IPS-NIHi7 (cell line): ENCODE measurements at regions not wholly inside any gene's neighbourhood (a gene's known extent, or its start where the extent isn't known, plus 50 kb on each side); places are given as distances from the start of the nearest gene placed in this dataset.

Experiments used
- DNase-seq: peaks from one replicate; pipeline ENCODE4 v3.0.0; 2012; ENCODE audit warnings: mixed read lengths; ENCODE audit errors: extremely low spot score

DNA sequence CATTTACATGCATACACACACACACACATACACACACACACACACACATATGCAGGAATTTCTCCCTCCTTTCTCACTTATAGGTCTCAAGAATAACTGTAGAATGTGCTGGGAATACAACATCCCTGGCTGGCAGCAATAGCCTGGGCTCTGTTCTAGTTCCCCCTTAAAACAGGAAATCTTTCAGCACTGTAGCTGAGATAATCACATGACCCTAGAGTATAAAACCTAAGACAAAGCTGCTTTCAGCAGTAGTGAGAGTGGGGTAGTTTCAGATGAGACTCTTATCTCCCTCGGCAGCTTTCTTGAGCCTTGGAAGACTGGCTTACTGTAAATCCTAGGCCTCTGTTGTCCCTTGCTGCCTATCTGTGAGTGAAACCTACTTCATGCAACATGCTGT is 137.4 kb upstream of the AKR1E2 start:
- DNase-seq, result no peak

- DNase-seq, result no peak
These were observed 137.8 kb upstream of the AKR1E2 start for GRCh38 chr10:4688168-4688567.

GRCh38 chr10:4687397-4687796 is 138.6 kb upstream of the AKR1E2 start:
- no peak for DNase-seq

GRCh38 chr10:4686644-4686996 is 139.4 kb upstream of the AKR1E2 start:
- no peak for DNase-seq

DNA sequence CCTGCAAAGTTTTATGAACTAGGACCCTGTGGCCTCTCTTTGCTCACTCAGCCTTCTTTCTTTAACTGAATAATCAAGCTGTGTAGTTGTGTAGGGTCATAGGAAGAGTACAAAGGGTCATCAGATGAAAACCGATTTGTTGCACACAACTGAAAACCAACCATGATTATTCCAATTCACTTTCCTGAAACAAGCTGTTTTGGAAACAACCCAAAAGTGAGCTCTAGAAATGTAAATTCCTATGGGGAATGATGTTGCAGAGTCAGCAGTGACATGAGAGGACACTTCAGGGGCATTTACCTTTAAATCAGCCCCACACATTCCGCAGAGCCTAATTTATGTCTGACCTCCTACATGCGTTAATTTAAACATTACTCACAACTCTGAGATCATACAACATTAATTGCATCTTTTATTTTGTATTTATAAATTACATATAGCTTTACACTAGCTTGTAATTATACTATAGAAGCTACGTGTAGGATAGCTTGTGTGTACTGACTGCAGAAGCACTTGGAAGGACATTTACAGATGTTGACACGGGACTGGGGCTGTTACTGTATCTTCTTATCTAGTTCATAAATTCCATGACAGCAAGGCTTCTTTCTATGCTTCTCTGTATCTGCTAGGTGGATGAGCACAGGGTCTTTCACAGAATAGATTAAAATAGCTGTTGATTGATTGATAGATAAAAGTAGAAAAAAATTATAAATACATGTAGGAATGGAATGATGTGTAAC is 139.9 kb upstream of the AKR1E2 start:
- DNase-seq, result no peak

- DNase-seq, result no peak
These were observed 140.5 kb upstream of the AKR1E2 start for GRCh38 chr10:4685491-4685890.

DNA sequence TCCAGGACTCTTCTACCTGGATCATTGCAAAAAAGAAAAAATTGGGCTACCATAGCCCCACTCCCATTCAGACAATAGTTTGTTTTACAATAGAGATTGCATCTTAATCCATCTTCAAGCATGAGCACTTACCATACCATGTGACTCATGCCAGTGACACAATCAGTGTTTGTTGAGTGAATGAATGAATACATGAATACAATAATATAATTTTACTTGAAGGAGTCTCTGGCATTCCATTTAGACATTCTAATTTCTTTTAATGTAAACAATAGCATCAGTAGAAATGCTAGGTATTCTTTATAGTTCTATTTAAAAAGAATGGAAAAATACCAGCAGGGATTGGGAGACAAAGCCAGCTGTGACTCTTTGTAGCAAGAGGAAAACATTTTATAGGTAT is 141.6 kb upstream of the AKR1E2 start:
- DNase-seq, result no peak

GRCh38 chr10:4683838-4684237 is 142.2 kb upstream of the AKR1E2 start:
- DNase-seq, result no peak

DNA sequence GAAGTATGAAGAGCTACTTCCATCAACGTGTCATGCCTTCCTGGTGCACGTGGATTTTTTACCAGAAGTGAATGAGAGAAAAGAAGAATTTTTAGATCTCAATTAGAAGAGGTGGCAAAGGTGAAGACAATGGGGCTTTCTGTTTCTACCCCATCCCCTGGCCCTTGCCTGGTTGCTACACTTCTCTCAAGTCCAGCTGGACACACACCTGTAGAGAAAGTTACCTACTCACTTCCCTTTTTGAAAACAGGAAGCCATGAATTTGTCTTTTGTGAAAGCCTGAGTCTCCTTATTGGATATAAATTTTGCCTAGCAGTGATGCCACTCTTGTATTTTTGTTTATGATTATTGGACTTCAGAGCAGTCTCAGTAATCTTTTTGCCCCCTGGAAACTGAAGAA is 142.9 kb upstream of the AKR1E2 start:
- no peak for DNase-seq

GRCh38 chr10:4678951-4679671 is 146.9 kb upstream of the AKR1E2 start:
- DNase-seq, result no peak

GRCh38 chr10:4678023-4678950 is 147.7 kb upstream of the AKR1E2 start:
- DNase-seq, result no peak

DNA sequence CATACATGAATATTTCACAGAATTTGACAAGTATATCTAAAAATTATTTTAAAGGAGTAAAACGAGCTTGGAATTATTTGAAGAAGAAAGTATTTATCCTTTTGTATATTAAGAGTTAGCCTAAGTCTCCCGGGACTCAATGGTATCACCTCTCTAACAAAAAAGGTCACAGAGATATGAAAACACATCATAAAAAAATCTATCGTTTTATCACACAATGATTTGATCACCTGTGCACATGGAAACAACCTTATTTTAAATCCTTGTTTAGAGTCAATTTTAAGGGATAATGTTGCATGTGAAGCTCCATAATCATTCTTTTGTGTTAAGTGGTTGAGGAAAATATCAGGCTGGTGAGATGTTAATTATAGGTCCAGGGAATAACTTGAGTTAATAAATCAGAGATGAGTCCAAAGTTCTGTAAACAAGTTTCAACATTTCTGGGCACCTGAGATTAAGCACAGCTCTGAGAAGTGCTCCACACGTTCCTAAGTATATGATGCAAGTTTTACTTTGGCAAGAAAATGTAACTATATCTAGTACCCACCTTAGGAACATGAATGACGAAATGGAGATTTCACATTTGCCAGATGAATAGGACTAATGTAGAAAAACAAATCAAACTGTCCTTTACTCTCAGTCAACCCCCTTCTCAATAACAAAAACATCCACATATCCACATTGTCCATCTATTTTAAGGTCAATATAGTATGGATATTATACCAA is 148.5 kb upstream of the AKR1E2 start:
- no peak for DNase-seq

- no peak for DNase-seq
These were observed 149.4 kb upstream of the AKR1E2 start for GRCh38 chr10:4676566-4676965.

DNA sequence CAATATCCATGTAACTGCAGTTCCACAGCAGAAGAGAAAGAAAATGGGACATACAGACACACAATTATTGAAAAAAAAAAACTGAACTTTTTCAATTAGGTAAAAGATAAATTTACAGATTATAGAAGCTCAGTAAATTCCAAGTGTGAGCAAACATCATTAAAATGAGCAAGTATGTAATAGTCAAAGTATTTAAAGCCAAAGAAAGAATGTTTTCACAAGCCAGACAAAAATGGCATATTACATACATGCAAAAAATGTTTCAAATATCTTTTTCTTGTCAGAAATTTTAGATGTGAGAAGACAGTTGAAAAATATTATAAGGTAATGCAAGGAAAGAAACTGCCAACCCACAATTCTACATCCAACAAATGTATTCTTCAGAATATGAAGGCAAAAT is 150.2 kb upstream of the AKR1E2 start:
- no peak for DNase-seq

GRCh38 chr10:4673279-4674040 is 152.5 kb upstream of the AKR1E2 start:
- no peak for DNase-seq

- DNase-seq, result no peak
These were observed 153.8 kb upstream of the AKR1E2 start for GRCh38 chr10:4672201-4672600.

GRCh38 chr10:4671451-4672145 is 154.4 kb upstream of the AKR1E2 start:
- no peak for DNase-seq

DNA sequence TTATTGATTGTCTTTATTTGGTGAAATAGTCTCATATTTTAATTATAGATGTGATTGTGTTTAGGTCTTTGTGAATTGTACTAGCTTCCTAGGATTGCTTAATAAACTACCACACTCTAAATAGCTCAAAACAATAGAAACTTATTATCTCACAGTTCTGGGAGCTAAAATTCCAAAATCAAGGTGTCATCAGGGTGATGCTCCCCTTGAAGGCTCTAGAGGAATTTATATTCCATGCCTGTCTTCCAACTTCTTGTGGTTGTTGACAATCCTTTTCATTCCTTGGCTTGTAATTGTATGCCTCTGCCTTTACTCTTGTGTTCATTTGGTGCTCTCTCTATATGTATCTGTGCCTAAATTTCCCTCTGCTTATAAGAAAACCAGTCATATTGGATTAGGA is 155.3 kb upstream of the AKR1E2 start:
- no peak for DNase-seq

DNA sequence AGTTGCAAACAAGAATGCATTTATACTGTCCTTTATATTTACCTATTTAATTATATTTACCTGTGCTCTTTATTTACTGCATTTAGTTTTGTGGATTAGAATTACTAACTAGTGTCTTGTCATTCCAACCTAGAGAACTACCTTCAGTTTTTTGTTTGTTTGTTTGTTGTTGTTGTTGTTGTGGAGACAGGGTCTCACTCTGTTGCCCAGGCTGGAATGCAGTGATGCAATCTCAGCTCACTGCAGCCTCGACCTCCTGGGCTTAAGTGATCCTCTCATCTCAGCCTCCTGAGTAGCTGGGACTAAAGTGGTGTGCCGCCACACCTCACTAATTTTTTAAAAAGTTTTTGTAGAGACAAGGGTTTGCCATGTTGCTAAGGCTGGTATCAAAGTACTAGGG is 156.4 kb upstream of the AKR1E2 start:
- no peak for DNase-seq
